DLD1 (cell line): ENCODE measurements at regions not wholly inside any gene's neighbourhood (a gene's known extent, or its start where the extent isn't known, plus 50 kb on each side); places are given as distances from the start of the nearest gene placed in this dataset.

Experiments used
- in situ Hi-C: cut with HindIII; loops from 2 replicates; pipeline ENCODE4 v1.10.0; 2017; ENCODE audit warnings: low sequenced_read_pairs

- in situ Hi-C loops, result no loop called here
These were observed 52.5 kb upstream of the CAMK1G start for GRCh38 chr1:209531006-209531405.

DNA sequence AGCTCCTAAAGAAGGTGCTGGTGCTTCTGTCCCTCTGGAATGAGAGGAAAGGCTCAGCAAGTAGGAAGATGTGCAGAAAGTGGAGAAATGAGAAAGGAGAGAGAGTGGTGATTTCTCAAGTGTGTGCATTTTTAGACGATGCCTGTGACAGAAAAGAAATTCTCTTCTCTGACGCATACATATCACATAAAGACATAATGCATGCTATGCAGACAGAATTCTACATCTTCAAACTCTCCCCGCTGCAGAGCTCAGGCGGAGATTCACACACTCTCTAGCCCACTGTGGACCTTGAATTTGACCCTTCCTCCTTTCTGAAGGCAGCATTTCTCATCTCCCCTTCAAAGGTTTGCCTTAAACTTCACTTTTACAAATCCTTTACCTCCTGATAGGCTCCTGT is 52.0 kb upstream of the CAMK1G start:
- in situ Hi-C loops, result no loop called here
